ENCODE measurements at regions not wholly inside any gene's neighbourhood (a gene's known extent, or its start where the extent isn't known, plus 50 kb on each side); places are given as distances from the start of the nearest gene placed in this dataset.

- TF ChIP-seq CTCF (IDR thresholded peaks at IDR 0.05; ENCODE audit: extremely low read depth in 1 of 2, insufficient read depth in 1 of 2, low read depth in 1 of 2, low read length in 2 of 2) = no peak
- no peak for TF ChIP-seq POLR2A (IDR thresholded peaks at IDR 0.05; ENCODE audit: low read depth, low read length)
- no peak for TF ChIP-seq POLR2AphosphoS5 (IDR thresholded peaks at IDR 0.05; ENCODE audit: insufficient read depth, low read depth, low read length)
- peak; percentile 35 for TF ChIP-seq JUN (IDR thresholded peaks at IDR 0.05; ENCODE audit: borderline replicate concordance, insufficient read depth, insufficient read length, low read depth)
- no peak for TF ChIP-seq FOS (IDR thresholded peaks at IDR 0.05; ENCODE audit: borderline replicate concordance, insufficient read depth, low read length)
Measured at GRCh38 chr13:76730220-76730619, 156.0 kb downstream of the KCTD12 start.

Data from endothelial cell of umbilical vein (primary cell).